ENCODE measurements at regions not wholly inside any gene's neighbourhood (a gene's known extent, or its start where the extent isn't known, plus 50 kb on each side); places are given as distances from the start of the nearest gene placed in this dataset.

GRCh38 chr9:91048749-91049148 lies 247.1 kb downstream of the SYK start:
- no peak for TF ChIP-seq GATA2 (IDR thresholded peaks at IDR 0.05; ENCODE audit: insufficient read depth, insufficient read length, low read depth, low read length)
- FAIRE-seq (no peak), DNase-seq (ENCODE audit: low read depth, low spot score) (no peak)
- H3K4me2 ChIP-seq (ENCODE audit: insufficient read depth, low read length), result no peak overlapping the region
- no peaks in the 10 kb centered on the region for H4K20me1 ChIP-seq (replicated peaks; ENCODE audit: control insufficient read depth, extremely low read depth, insufficient read depth, low read length)
- H3K27me3 ChIP-seq (ENCODE audit: control insufficient read depth in 2 of 2, insufficient read depth in 2 of 2, low read length in 2 of 2), result no peaks in the 10 kb centered on the region
- no peak overlapping the region for H3K4me3 ChIP-seq (replicated peaks in 1 of 3; ENCODE audit: insufficient read depth in 1 of 3, low read depth in 1 of 3, low read length in 3 of 3)
- dilution Hi-C loops (cut with MboI; ENCODE audit: extremely low pct_ligation_motif_present, low sequenced_read_pairs), result no loop called here
- H3K9me3 ChIP-seq (replicated peaks; ENCODE audit: control insufficient read depth, insufficient read depth, low read length), result no peaks in the 10 kb centered on the region
- no peaks in the 10 kb centered on the region for H3K36me3 ChIP-seq (ENCODE audit: control insufficient read depth in 2 of 2, extremely low read depth in 1 of 2, insufficient read depth in 2 of 2, low read length in 2 of 2)
- POLR2A ChIA-PET, result no interaction called here
- H3K27ac ChIP-seq (ENCODE audit: insufficient read depth, low read depth, low read length), result no peak overlapping the region
- no peaks in the 10 kb centered on the region for H3K9me1 ChIP-seq (replicated peaks; ENCODE audit: control insufficient read depth, extremely low read depth, insufficient read depth, low read length)
- BruUV-seq (replicated peaks), result no TSS peak
- CTCF ChIA-PET, result interaction anchor here (1.0 to 1.1 kb wide), 2 partner anchors 250 to 377 kb away, joined by 3 read pairs; no protein-coding TSS in a partner anchor
- intact Hi-C loops (cut with micrococcal nuclease), result no loop called here
- H3K79me2 ChIP-seq (ENCODE audit: control insufficient read depth, insufficient read depth, low read length), result no peaks in the 10 kb centered on the region
- H3K4me1 ChIP-seq (ENCODE audit: control insufficient read depth, extremely low read depth, insufficient read depth, low read length), result peaks cover 17% of the 10 kb centered on the region
- no peak overlapping the region for H2AFZ ChIP-seq (ENCODE audit: low read depth, low read length)
- H3K9ac ChIP-seq (replicated peaks; ENCODE audit: extremely low read depth, insufficient read depth, low read length), result no peak overlapping the region

- Histone ChIP-seq H3K9me1 (replicated peaks; ENCODE audit: control insufficient read depth, extremely low read depth, insufficient read depth, low read length) (no peaks in the 10 kb centered on the region), H3K27me3 (ENCODE audit: control insufficient read depth in 2 of 2, insufficient read depth in 2 of 2, low read length in 2 of 2) (no peaks in the 10 kb centered on the region), H4K20me1 (replicated peaks; ENCODE audit: control insufficient read depth, extremely low read depth, insufficient read depth, low read length) (no peaks in the 10 kb centered on the region), H2AFZ (ENCODE audit: low read depth, low read length) (no peak overlapping the region), H3K27ac (ENCODE audit: insufficient read depth, low read depth, low read length) (no peak overlapping the region), H3K36me3 (ENCODE audit: control insufficient read depth in 2 of 2, extremely low read depth in 1 of 2, insufficient read depth in 2 of 2, low read length in 2 of 2) (no peaks in the 10 kb centered on the region), H3K79me2 (ENCODE audit: control insufficient read depth, insufficient read depth, low read length) (no peaks in the 10 kb centered on the region), H3K4me1 (ENCODE audit: control insufficient read depth, extremely low read depth, insufficient read depth, low read length) (peaks cover 29% of the 10 kb centered on the region), H3K4me2 (ENCODE audit: insufficient read depth, low read length) (no peak overlapping the region), H3K9ac (replicated peaks; ENCODE audit: extremely low read depth, insufficient read depth, low read length) (no peak overlapping the region), H3K9me3 (replicated peaks; ENCODE audit: control insufficient read depth, insufficient read depth, low read length) (no peaks in the 10 kb centered on the region), H3K4me3 (replicated peaks in 1 of 3; ENCODE audit: insufficient read depth in 1 of 3, low read depth in 1 of 3, low read length in 3 of 3) (no peak overlapping the region)
- POLR2A ChIA-PET, result no interaction called here
- dilution Hi-C loops (cut with MboI; ENCODE audit: extremely low pct_ligation_motif_present, low sequenced_read_pairs) (no loop called here), intact Hi-C loops (cut with micrococcal nuclease) (no loop called here)
- TF ChIP-seq FOS (IDR thresholded peaks at IDR 0.05; ENCODE audit: borderline replicate concordance, insufficient read depth, low read length) (no peak), POLR2A (IDR thresholded peaks at IDR 0.05; ENCODE audit: low read depth, low read length) (no peak), MAX (IDR thresholded peaks at IDR 0.05; ENCODE audit: insufficient read depth, insufficient read length) (no peak)
- BruUV-seq (replicated peaks), result no TSS peak
- no peak for DNase-seq (ENCODE audit: low read depth, low spot score)
- no peak for FAIRE-seq
- CTCF ChIA-PET, result no interaction called here
Measured at GRCh38 chr9:91053824-91054223, 252.2 kb downstream of the SYK start.
